NCI-H2029 treated with DMSO at 0.1 percent for 48 hours (cell line): ENCODE measurements at regions not wholly inside any gene's neighbourhood (a gene's known extent, or its start where the extent isn't known, plus 50 kb on each side); places are given as distances from the start of the nearest gene placed in this dataset.
"Not testable (repeated sequence)": the region's sequence is repeated elsewhere in the genome, so short reads cannot be mapped to it uniquely, and the experiment has no call there.

ENCODE experiments used
- DNase-seq: peaks from one replicate; lab custom pipeline; 2025; lab: John Stamatoyannopoulos, UW

DNA sequence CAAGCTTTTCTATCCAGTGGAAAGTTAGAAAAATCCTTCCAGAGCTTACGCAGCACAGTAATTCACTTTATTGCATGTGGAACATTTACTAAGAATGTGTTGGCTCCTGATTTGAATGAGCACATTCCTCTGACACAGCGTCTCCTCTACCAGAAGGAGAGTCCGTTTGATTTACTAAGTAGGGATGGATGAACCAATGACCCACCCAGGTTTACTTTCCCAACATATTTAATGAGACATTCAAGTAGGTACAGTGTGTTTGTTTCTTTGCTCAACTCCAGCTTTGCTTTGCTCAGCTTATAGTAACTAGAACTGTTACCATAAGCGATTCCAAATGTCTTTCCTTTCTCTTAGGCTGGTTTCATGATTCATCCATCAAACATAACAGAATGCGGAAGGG is 161.7 kb downstream of the SMARCA1 start:
- no peak for DNase-seq

- DNase-seq: peak; percentile 13
Measured at GRCh38 chrX:129360175-129360574, 163.1 kb downstream of the SMARCA1 start.

- no peak for DNase-seq
Measured at GRCh38 chrX:129359269-129359668, 164.0 kb downstream of the SMARCA1 start.

DNA sequence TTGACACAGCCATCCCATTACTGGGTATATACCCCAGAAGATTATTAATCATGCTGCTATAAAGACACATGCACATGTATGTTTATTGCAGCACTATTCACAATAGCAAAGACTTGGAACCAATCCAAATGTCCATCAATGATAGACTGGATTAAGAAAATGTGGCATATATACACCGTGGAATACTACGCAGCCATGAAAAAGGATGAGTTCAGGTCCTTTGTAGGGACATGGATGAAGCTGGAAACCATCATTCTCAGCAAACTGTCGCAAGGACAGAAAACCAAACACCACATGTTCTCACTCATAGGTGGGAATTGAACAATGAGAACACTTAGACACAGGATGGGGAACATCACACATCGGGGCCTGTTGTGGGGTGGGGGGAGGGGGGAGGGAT is 165.9 kb downstream of the SMARCA1 start:
- DNase-seq: not testable (repeated sequence)

DNA sequence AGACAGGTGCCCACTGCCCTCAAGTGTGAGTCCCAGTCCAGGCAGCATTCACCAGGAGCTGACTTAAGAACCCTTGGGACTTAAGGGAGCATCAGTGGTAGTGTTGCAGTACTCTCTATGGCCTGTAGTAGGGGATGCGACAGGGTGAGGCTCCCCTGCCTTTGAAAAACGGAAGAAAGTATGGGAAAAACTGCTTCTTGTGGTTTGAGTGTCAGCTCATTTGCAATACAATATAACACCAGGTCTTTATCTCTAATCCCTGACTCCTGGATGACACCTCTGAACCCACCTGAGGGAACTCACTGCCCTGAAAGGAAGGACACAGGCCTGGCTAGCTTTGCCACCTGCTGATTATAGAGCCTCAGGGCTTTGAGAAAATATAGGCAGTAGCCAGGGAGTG is 176.0 kb downstream of the SMARCA1 start:
- no peak for DNase-seq

- DNase-seq: no peak
Measured at GRCh38 chrX:129346574-129346973, 176.7 kb downstream of the SMARCA1 start.

GRCh38 chrX:129337264-129337663 is 186.0 kb downstream of the SMARCA1 start:
- not testable (repeated sequence) for DNase-seq

DNA sequence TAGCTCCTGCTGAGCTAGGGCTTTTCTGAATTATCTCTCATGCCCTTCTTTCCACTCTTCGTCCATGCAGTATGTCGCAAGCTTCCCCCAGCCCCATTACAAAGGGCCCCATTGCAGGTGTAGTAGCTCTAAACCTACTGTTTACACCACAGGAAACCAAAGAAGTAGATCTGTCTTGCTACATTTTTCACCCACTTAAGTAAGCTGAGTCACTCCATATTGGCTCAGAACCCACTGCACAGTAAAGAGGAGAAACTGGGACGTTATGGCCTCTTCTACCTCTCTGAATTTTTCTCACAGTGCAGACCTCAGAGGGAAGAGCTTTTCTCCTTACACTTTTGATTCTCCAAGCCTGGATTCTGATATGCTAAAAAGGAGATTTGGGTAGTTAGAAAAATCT is 200.2 kb downstream of the SMARCA1 start:
- no peak for DNase-seq

GRCh38 chrX:129318375-129318774 is 204.9 kb downstream of the SMARCA1 start:
- no peak for DNase-seq

GRCh38 chrX:129316461-129316860 is 206.8 kb downstream of the SMARCA1 start:
- no peak for DNase-seq

- DNase-seq: no peak
Measured at GRCh38 chrX:129310000-129310399, 213.3 kb downstream of the SMARCA1 start.

DNA sequence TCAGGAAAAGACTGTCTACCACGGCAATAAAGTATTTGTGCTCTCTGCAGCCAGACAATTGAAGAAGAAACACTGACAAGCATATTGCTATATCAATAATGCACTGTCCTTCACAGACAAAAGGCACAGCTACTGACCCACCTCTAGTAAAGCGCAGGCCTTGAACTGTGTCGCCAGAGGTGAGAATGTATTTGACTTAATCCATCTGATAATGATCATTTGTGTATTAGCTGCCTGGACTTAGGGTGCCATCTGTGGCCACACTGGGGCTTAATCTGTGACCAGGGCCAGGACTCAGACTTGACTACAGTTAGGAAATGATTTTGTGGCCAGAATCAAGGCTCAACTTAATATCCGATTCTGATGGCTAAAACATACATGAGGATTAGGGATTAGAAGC is 260.4 kb downstream of the SMARCA1 start:
- DNase-seq: no peak

DNA sequence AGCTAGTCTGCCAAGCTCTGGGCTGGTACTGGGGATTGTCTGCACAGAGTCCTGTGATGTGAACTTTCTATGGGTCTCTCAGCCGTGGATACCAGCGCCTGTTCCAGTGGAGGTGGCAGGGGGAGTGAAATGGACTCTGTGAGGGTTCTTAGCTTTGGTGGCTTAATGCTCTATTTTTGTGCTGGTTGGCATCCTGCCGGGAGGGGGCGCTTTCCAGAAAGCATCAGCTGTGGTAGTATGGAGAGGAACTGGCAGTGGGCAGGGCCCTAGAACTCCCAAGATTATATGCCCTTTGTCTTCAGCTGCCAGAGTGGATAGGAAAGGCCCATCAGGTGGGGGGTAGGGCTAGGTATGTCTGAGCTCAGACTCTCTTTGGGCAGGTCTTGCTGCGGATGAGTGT is 267.8 kb downstream of the SMARCA1 start:
- not testable (repeated sequence) for DNase-seq

DNA sequence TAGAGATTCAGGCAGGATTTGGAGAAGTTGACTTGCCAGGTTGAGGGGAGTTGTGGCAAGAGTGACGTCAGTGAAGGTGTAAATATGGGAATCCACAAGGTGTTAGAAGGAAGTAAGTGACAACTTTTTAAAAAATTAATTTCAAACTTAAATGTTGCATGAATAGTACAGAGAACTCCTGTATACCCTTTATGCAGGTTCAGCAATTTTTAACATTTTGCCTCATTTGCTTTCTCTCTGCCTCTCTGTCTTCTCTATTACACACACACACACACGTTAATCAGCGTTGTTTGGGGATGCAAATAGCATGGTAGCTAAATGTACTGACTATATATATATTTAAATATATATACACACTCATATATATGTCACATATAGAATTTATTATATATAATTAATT is 273.7 kb downstream of the SMARCA1 start:
- DNase-seq: no peak

GRCh38 chrX:129247642-129248041 is 275.6 kb downstream of the SMARCA1 start:
- DNase-seq: no peak

DNA sequence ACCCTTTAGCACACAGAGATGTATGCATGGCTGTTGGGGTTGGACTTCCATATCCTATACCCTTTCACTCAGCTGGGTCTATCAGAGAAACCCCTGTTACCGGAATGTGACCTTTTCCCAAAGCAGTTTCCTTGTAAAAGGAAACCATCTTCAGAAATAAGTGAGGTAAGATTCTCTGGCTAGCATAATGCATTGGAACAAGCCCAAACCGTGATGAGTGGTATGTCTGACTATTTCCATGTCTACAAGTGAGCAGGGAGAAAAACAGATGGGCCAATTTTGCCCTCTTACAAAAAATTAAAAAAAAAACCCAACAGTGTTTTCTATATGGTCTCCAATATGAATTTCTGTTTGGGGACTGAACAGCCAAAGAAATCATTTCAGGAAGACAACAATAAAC is 283.9 kb downstream of the SMARCA1 start:
- DNase-seq: no peak

GRCh38 chrX:129238011-129238410 is 285.3 kb downstream of the SMARCA1 start:
- DNase-seq: no peak

DNA sequence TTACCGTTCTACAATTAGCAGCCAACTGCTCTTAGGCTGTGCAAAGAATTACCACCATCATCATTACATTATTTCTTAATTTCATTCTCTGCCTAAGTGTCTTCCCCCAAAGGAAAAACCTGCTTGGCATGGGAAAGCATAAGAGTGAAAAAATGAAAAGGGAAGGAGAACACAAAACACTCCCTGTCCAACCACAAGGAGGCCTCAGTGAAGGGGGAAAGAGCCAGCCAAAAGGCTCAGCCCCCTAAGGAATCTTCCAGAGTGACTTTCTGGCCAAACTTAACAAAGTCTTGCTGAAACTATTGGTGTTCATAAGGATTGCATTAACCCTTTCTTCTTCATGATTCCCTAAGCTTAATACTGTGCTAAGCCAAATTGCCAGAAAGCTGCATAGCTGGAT is 287.4 kb downstream of the SMARCA1 start:
- DNase-seq: no peak

DNA sequence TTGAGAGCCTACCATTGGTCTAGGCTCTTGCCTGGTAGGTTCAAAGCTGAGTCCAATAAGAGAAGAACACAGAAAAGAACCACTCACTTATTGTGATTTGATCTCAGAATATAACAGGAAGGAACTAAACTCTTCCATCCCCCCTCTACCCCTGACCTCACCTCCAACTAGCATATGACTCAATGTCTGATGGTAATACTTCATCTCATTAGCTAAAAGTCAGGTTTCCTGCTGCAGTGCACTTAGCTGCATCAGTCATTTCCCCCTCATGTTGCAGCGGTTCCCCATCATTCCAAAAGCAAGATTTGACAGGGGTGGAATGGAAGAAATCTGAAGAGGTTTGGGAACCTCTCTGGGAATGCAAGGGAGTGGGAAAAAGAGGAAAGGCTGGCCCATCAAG is 289.5 kb downstream of the SMARCA1 start:
- DNase-seq: no peak

DNA sequence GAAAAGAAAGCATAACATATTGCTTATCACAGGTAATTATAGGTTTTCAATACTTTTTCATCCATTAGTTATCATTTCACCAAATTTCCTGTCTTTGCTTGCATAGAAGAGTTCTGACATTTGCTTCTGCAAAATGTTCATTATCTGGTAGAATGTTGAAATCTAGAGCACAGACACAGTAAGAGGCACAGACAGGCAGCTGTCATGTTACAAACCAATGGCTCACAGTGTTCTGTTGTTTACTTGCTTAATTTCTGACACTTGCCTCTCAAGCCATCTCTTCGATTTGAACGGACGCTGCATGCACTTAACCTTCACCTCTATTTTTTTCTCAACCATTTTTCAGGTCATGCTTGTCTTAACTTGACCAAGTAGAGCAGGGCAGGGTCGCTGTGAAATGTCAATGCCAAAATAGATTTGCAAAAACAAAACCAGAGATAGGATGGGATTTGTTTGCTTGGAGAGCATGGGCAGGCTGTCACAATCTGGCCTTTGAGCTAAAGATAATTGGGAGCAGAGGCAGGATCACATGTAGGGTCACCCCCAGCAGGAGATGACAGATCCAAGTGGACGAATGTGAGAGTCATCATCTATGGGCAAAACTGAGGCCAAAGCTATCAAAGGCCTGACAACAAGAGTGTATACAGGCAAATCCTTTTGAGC is 292.3 kb downstream of the SMARCA1 start:
- no peak for DNase-seq

GRCh38 chrX:129230168-129230567 is 293.1 kb downstream of the SMARCA1 start:
- DNase-seq: no peak

DNA sequence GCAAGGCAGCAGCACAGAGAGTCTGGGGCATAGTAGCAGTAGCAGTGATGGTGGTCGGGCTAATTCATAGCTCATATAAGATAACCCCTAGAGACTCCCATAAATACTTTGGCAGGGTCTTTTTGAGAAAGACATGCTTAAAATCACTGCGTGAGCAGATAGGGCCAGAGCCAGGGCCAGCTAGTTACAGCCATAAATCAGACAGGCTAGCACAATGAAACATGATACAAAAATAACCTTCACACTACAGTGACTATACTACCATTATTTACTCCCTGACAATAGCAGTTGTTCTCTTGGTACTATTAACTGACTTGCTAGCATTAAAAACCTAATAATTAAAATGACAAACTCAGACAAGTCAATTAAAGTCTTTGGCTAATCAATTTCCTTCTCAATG is 295.9 kb downstream of the SMARCA1 start:
- DNase-seq: no peak

DNA sequence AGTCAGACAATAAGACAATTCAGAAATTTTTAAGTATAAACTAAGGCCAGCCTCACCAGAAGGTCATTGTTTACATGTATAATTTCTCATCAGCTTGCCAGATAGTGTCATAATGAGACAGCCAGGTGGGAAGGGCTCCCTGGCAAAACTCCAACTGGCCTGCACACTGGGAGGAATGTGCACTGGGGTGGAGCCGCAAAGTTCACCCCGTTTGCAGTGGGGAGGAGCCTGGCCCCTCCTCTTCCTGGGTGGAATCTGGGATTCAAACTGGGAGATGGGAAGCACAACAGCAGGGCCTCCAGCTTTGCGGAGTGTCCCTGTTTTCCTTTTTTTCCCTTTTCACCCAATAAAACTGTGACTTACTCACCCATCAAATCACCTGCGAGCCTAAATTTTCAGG is 329.9 kb downstream of the SMARCA1 start:
- no peak for DNase-seq

DNA sequence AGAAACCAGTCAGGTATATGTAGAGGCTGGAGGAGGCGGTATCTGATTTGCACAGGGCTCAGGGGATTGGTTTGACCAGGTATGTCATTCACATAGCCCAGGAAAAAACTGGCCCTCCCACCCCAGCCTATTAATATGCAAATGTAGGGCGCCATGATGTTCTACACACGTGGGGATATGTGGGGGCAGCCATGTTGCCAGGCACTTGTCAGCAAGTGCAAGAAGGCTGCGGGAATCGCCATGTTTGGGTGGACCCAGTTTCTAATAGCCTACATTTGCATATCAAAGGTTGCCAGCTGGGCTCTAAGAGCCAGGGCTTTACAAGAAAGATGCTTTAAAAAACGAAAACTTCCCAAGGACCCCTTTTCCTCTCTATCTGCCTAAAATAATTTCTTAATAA is 335.1 kb downstream of the SMARCA1 start:
- no peak for DNase-seq

- no peak for DNase-seq
Measured at GRCh38 chrX:129176710-129177109, 346.6 kb downstream of the SMARCA1 start.
